ENCODE measurements at regions not wholly inside any gene's neighbourhood (a gene's known extent, or its start where the extent isn't known, plus 50 kb on each side); places are given as distances from the start of the nearest gene placed in this dataset.

DNA sequence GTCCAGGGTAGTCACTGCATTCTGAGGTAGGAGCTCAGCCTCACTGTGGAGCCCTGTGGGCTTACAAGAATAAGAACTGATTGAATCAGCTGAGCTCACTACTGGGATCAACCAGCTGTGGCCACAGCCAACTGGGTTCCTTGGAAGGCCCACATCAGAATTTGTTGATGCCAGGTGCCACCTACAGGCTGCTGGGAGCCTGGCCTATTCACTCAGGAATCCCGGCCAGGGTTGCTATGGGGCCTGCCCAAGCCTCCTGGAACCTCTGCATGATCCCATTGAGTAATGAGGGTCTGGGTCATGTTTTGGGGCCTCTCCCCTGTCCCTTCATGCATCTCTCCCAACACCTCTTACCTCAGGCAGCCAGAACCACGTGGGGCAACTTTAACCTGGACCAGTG is 53.9 kb upstream of the KIAA1210 start:
- H3K36me3 ChIP-seq (replicated peaks): no peaks in the 10 kb centered on the region
- no peaks in the 10 kb centered on the region for H3K4me1 ChIP-seq
- in situ Hi-C loops (cut with MboI; ENCODE audit: low sequenced_read_pairs): no loop called here
- peak in 1 of 2 experiments; percentile 12 for DNase-seq (ENCODE audit: low spot score in 2 of 2)
- no peak overlapping the region for H3K4me3 ChIP-seq
- H3K9me3 ChIP-seq: no peaks in the 10 kb centered on the region
- no peaks in the 10 kb centered on the region for H3K27me3 ChIP-seq (ENCODE audit: low read depth)

- no peak for DNase-seq (ENCODE audit: low spot score in 2 of 2)
- H3K9me3 ChIP-seq: no peaks in the 10 kb centered on the region
- H3K36me3 ChIP-seq (replicated peaks): no peaks in the 10 kb centered on the region
- in situ Hi-C loops (cut with MboI; ENCODE audit: low sequenced_read_pairs): no loop called here
- H3K4me1 ChIP-seq: peaks cover 3% of the 10 kb centered on the region; the same call in 1 of the 2 replicates
- H3K4me3 ChIP-seq: no peak overlapping the region
- no peaks in the 10 kb centered on the region for H3K27me3 ChIP-seq (ENCODE audit: low read depth)
Measured at GRCh38 chrX:119186194-119186593, 49.9 kb upstream of the PGRMC1 start.

Measured in HAP-1 (cell line).